Vagina (tissue), 2 donors: ENCODE measurements at regions not wholly inside any gene's neighbourhood (a gene's known extent, or its start where the extent isn't known, plus 50 kb on each side); places are given as distances from the start of the nearest gene placed in this dataset.

Source experiments
- CTCF ChIP-seq, 3 experiments: fragments of 450-650 bp in 2 of 3; fragments of 200-600 bp in 1 of 3; sonication (generic) in 1 of 3; IDR thresholded peaks; one replicate each; pipeline ENCODE4 v1.5.1; 2017 to 2019; ENCODE audit warnings: antibody characterized with exemption in 3 of 3, mild to moderate bottlenecking in 2 of 3, moderate library complexity in 2 of 3
- POLR2A ChIP-seq, 2 donors: fragments of 450-650 bp; IDR thresholded peaks; one replicate each; pipeline ENCODE4 v1.6.1; 2017; ENCODE audit warnings: antibody characterized with exemption in 2 of 2, mild to moderate bottlenecking in 2 of 2, moderate library complexity in 2 of 2
- POLR2AphosphoS5 ChIP-seq, 2 donors: sonication (generic); formaldehyde crosslinking; IDR thresholded peaks; one replicate each; pipeline ENCODE4 v1.9.0; 2017; ENCODE audit warnings: antibody characterized with exemption in 2 of 2, mild to moderate bottlenecking in 2 of 2, low read depth in 1 of 2; ENCODE audit not compliant: insufficient read depth in 1 of 2

GRCh38 chr3:177902876-177903275, 633.4 kb upstream of the KCNMB2 start:
- no peak for TF ChIP-seq CTCF (IDR thresholded peaks at IDR 0.05)
- no peak for TF ChIP-seq POLR2AphosphoS5 (IDR thresholded peaks at IDR 0.05; ENCODE audit: insufficient read depth in 1 of 2, low read depth in 1 of 2)
- TF ChIP-seq POLR2A (IDR thresholded peaks at IDR 0.05), result no peak
